PC-9 (cell line): ENCODE measurements at regions not wholly inside any gene's neighbourhood (a gene's known extent, or its start where the extent isn't known, plus 50 kb on each side); places are given as distances from the start of the nearest gene placed in this dataset.

ENCODE experiments used
- CTCF ChIP-seq: fragments of 200-600 bp; sonication (generic); conservative IDR thresholded peaks from 2 replicates; pipeline ENCODE4 v1.6.1; 2017; ENCODE audit warnings: mixed run types, antibody characterized with exemption, mild to moderate bottlenecking, moderate library complexity
- EZH2 ChIP-seq: fragments of 200-600 bp; sonication (generic); IDR thresholded peaks from 2 replicates; pipeline ENCODE4 v1.8.0; 2017; ENCODE audit warnings: antibody characterized with exemption, low read depth

- TF ChIP-seq CTCF (no peak), EZH2 (no peak)
These were observed 328.4 kb upstream of the SLC10A2 start for GRCh38 chr13:103394618-103395017.
